GM23338 (cell line): ENCODE measurements at regions not wholly inside any gene's neighbourhood (a gene's known extent, or its start where the extent isn't known, plus 50 kb on each side); places are given as distances from the start of the nearest gene placed in this dataset.

Experiments used
- ATAC-seq: fragments of 200-7000 bp; cut with Tn5 transposase; 3 replicates; pipeline ENCODE4 v1.9.1; 2020
- DNase-seq: peaks from one replicate; pipeline ENCODE4 v3.0.0-alpha.2; 2015; ENCODE audit warnings: low spot score
- H2AFZ ChIP-seq: fragments of 200-600 bp; sonication (generic); 2 replicates; pipeline ENCODE4 v1.8.0; 2016; ENCODE audit warnings: antibody characterized with exemption, mild to moderate bottlenecking, moderate library complexity
- H3F3A ChIP-seq: fragments of 200-600 bp; sonication (generic); replicated peaks from 2 replicates; pipeline ENCODE4 v1.8.0; 2017; ENCODE audit warnings: antibody characterized with exemption, mixed run types, low read depth
- H3K27ac ChIP-seq: fragments of 200-600 bp; sonication (generic); 2 replicates; pipeline ENCODE4 v1.6.1; 2016; ENCODE audit warnings: low read depth
- H3K27me3 ChIP-seq: fragments of 200-600 bp; sonication (generic); 2 replicates; pipeline ENCODE4 v1.8.0; 2016; ENCODE audit warnings: mild to moderate bottlenecking, mixed run types, moderate library complexity; ENCODE audit not compliant: insufficient read depth
- H3K36me3 ChIP-seq: fragments of 200-600 bp; sonication (generic); 2 replicates; pipeline ENCODE4 v1.8.0; 2016; ENCODE audit warnings: mild to moderate bottlenecking; ENCODE audit not compliant: insufficient read depth
- H3K4me1 ChIP-seq: fragments of 200-600 bp; sonication (generic); 2 replicates; pipeline ENCODE4 v1.8.0; 2016; ENCODE audit warnings: mild to moderate bottlenecking, moderate library complexity; ENCODE audit not compliant: insufficient read depth
- H3K4me2 ChIP-seq: fragments of 200-600 bp; sonication (generic); 2 replicates; pipeline ENCODE4 v1.7.1; 2017; ENCODE audit warnings: mixed run types
- H3K4me3 ChIP-seq: fragments of 200-600 bp; sonication (generic); 2 replicates; pipeline ENCODE4 v1.6.1; 2016; ENCODE audit warnings: mixed run types
- H3K79me2 ChIP-seq: fragments of 200-600 bp; sonication (generic); replicated peaks from 2 replicates; pipeline ENCODE4 v1.8.0; 2017; ENCODE audit warnings: mild to moderate bottlenecking; ENCODE audit not compliant: insufficient read depth
- H3K9me2 ChIP-seq: fragments of 200-600 bp; sonication (generic); 2 replicates; pipeline ENCODE4 v1.8.0; 2017; ENCODE audit not compliant: insufficient read depth
- H4K20me1 ChIP-seq: fragments of 200-600 bp; sonication (generic); replicated peaks from 2 replicates; pipeline ENCODE4 v1.8.0; 2017; ENCODE audit warnings: mild to moderate bottlenecking; ENCODE audit not compliant: insufficient read depth
- H3K27ac Mint-ChIP-seq: 2 replicates; pipeline ENCODE4 v1.8.0; 2020; ENCODE audit warnings: inconsistent platforms, mild to moderate bottlenecking, moderate library complexity, mixed read lengths
- H3K27me3 Mint-ChIP-seq: 3 replicates; pipeline ENCODE4 v1.8.0; 2022; ENCODE audit warnings: low read depth, mild to moderate bottlenecking, moderate library complexity, mixed read lengths, inconsistent platforms; ENCODE audit not compliant: insufficient read depth, poor library complexity
- H3K36me3 Mint-ChIP-seq: 3 replicates; pipeline ENCODE4 v1.8.0; 2021; ENCODE audit warnings: low read depth, mild to moderate bottlenecking, inconsistent platforms, moderate library complexity, mixed read lengths
- H3K4me1 Mint-ChIP-seq: 3 replicates; pipeline ENCODE4 v1.8.0; 2020; ENCODE audit warnings: mild to moderate bottlenecking, inconsistent platforms, mixed read lengths
- H3K4me3 Mint-ChIP-seq: 3 replicates; pipeline ENCODE4 v1.8.0; 2021; ENCODE audit warnings: moderate library complexity, mild to moderate bottlenecking, inconsistent platforms, mixed read lengths
- H3K9me3 Mint-ChIP-seq: 3 replicates; pipeline ENCODE4 v1.8.0; 2020; ENCODE audit warnings: moderate library complexity, mild to moderate bottlenecking, inconsistent platforms, mixed read lengths
- CREB1 ChIP-seq: fragments of 250-450 bp; sonication (Bioruptor Pico); IDR thresholded peaks from 2 replicates; pipeline ENCODE4 v1.5.0; 2020; ENCODE audit warnings: low read depth, mild to moderate bottlenecking, moderate library complexity
- ETS1 ChIP-seq: IDR thresholded peaks from 2 replicates; pipeline ENCODE4 v1.6.1; 2016; ENCODE audit warnings: antibody characterized with exemption
- EZH2 ChIP-seq: fragments of 200-600 bp; sonication (generic); IDR thresholded peaks from one replicate; pipeline ENCODE4 v1.8.0; 2017; ENCODE audit warnings: antibody characterized with exemption, mild to moderate bottlenecking, low read depth; ENCODE audit not compliant: unreplicated experiment
- EZH2phosphoT487 ChIP-seq: fragments of 200-600 bp; sonication (generic); IDR thresholded peaks from one replicate; pipeline ENCODE4 v1.8.1; 2018; ENCODE audit warnings: antibody characterized with exemption; ENCODE audit not compliant: unreplicated experiment
- JUNB ChIP-seq: IDR thresholded peaks from one replicate; pipeline ENCODE4 v1.6.1; 2016; ENCODE audit warnings: antibody characterized with exemption; ENCODE audit not compliant: unreplicated experiment
- NANOG ChIP-seq: IDR thresholded peaks from 2 replicates; pipeline ENCODE4 v1.6.1; 2016; ENCODE audit warnings: antibody characterized with exemption, borderline replicate concordance
- POLR2AphosphoS5 ChIP-seq: IDR thresholded peaks from 2 replicates; pipeline ENCODE4 v1.6.1; 2016; ENCODE audit warnings: antibody characterized with exemption, low read depth
- REST ChIP-seq: IDR thresholded peaks from one replicate; pipeline ENCODE4 v1.6.1; 2018; ENCODE audit warnings: antibody characterized with exemption; ENCODE audit not compliant: unreplicated experiment
- ZNF114 ChIP-seq: fragments of 250-450 bp; sonication (Bioruptor Pico); IDR thresholded peaks from 2 replicates; pipeline ENCODE4 v1.5.0; 2020; ENCODE audit warnings: mild to moderate bottlenecking, moderate library complexity
- ZNF331 ChIP-seq: fragments of 250-450 bp; sonication (Bioruptor Pico); IDR thresholded peaks from 2 replicates; pipeline ENCODE4 v1.5.0; 2020; ENCODE audit warnings: low read depth, mild to moderate bottlenecking, moderate library complexity
- ZNF462 ChIP-seq: fragments of 250-450 bp; sonication (Bioruptor Pico); IDR thresholded peaks from 2 replicates; pipeline ENCODE4 v1.5.0; 2020; ENCODE audit warnings: mild to moderate bottlenecking, moderate library complexity

- no peak for DNase-seq
- Mint-ChIP-seq H3K27ac (no peak overlapping the region), H3K27me3 (no peaks in the 10 kb centered on the region), H3K4me1 (peaks cover 15% of the 10 kb centered on the region), H3K9me3 (no peaks in the 10 kb centered on the region; the same call in 2 of the 3 replicates), H3K4me3 (no peak overlapping the region), H3K36me3 (no peaks in the 10 kb centered on the region)
- no peak overlapping the region for H3K27ac ChIP-seq
- H3K4me2 ChIP-seq, result no peak overlapping the region
- H3K4me1 ChIP-seq, result peaks cover 8% of the 10 kb centered on the region; the same call in 1 of the 2 replicates
- no peaks in the 10 kb centered on the region for H4K20me1 ChIP-seq
- no peaks in the 10 kb centered on the region for H3K36me3 ChIP-seq
- H3K79me2 ChIP-seq, result no peaks in the 10 kb centered on the region
- H2AFZ ChIP-seq, result peak overlapping the region; percentile 10; the same call in 1 of the 2 replicates
- no peaks in the 10 kb centered on the region for H3K9me2 ChIP-seq
- H3K27me3 ChIP-seq, result no peaks in the 10 kb centered on the region
- ATAC-seq, result peak; percentile 23; the same call in 1 of the 3 replicates
- no peaks in the 10 kb centered on the region for H3F3A ChIP-seq
- no peak for TF ChIP-seq ETS1
- no peak for TF ChIP-seq ZNF331 (CRISPR knock-in tag)
- no peak for TF ChIP-seq EZH2phosphoT487
- TF ChIP-seq ZNF462, result no peak
- no peak for TF ChIP-seq REST
- TF ChIP-seq ZNF114 (CRISPR knock-in tag), result no peak
- TF ChIP-seq EZH2, result no peak
- no peak for TF ChIP-seq CREB1
- no peak for TF ChIP-seq JUNB
- TF ChIP-seq NANOG, result no peak
- no peak for TF ChIP-seq POLR2AphosphoS5
- no peak overlapping the region for H3K4me3 ChIP-seq
These were observed 630.3 kb downstream of the ISL1 start for GRCh38 chr5:52013523-52013922.
